ENCODE measurements at regions not wholly inside any gene's neighbourhood (a gene's known extent, or its start where the extent isn't known, plus 50 kb on each side); places are given as distances from the start of the nearest gene placed in this dataset.

DNA sequence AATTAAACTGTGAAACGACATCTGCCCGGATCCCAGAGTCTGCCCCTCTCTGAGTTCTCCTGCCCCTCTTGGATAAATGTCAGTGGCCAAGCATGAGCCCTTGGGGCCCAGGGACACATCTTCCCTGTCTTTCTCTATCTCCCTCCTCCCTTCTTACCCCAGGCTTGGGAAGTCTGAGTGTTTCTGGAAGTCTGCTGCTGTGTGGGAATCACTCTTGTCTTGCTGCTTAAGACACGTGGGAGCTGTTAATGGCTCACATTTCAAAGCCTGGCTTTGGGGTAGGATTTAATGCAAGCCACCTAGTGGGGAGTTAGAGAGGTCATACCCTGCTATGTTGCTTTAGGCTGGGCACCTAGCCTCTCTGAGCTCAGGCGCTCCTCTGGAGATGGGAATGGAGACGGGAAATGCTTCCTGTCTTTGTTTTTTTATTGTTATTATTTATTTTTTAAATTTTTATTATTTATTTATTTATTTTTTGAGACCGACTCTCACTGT, 218.5 kb upstream of the CIBAR2 start:
- TF ChIP-seq SIN3A (IDR thresholded peaks at IDR 0.05; ENCODE audit: borderline replicate concordance, insufficient read depth, low read length) (no peak), FOXP2 (optimal IDR thresholded peaks at IDR 0.05; ENCODE audit: borderline replicate concordance, extremely low read depth, extremely low read length, insufficient read depth) (no peak), POLR2AphosphoS5 (IDR thresholded peaks at IDR 0.05; ENCODE audit: low read depth, low read length) (no peak), TAF1 (IDR thresholded peaks at IDR 0.05; ENCODE audit: borderline replicate concordance, insufficient read depth, low read length) (no peak)

DNA sequence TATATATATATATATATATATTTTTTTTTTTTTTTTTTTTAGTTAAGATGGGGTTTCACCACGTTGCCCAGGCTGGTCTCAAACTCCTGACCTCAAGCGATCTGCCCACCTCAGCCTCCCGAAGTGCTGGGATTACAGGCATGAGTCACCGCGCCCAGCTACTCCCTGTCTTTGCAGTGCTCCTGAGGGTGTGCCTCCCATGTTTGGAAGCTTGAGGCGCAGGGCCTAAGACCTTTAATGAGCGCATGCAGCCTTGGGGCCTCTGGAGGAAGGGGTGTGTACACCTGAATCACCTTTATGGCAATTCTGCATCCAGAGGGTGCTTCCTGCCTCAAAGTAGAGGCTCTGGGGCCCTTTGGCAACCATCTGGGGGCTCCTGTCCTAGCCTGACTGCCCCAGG, 219.4 kb upstream of the CIBAR2 start:
- TF ChIP-seq SIN3A (IDR thresholded peaks at IDR 0.05; ENCODE audit: borderline replicate concordance, insufficient read depth, low read length) (no peak), TAF1 (IDR thresholded peaks at IDR 0.05; ENCODE audit: borderline replicate concordance, insufficient read depth, low read length) (no peak), FOXP2 (optimal IDR thresholded peaks at IDR 0.05; ENCODE audit: borderline replicate concordance, extremely low read depth, extremely low read length, insufficient read depth) (no peak), POLR2AphosphoS5 (IDR thresholded peaks at IDR 0.05; ENCODE audit: low read depth, low read length) (no peak)
- TF ChIP-seq, protein P1, sequence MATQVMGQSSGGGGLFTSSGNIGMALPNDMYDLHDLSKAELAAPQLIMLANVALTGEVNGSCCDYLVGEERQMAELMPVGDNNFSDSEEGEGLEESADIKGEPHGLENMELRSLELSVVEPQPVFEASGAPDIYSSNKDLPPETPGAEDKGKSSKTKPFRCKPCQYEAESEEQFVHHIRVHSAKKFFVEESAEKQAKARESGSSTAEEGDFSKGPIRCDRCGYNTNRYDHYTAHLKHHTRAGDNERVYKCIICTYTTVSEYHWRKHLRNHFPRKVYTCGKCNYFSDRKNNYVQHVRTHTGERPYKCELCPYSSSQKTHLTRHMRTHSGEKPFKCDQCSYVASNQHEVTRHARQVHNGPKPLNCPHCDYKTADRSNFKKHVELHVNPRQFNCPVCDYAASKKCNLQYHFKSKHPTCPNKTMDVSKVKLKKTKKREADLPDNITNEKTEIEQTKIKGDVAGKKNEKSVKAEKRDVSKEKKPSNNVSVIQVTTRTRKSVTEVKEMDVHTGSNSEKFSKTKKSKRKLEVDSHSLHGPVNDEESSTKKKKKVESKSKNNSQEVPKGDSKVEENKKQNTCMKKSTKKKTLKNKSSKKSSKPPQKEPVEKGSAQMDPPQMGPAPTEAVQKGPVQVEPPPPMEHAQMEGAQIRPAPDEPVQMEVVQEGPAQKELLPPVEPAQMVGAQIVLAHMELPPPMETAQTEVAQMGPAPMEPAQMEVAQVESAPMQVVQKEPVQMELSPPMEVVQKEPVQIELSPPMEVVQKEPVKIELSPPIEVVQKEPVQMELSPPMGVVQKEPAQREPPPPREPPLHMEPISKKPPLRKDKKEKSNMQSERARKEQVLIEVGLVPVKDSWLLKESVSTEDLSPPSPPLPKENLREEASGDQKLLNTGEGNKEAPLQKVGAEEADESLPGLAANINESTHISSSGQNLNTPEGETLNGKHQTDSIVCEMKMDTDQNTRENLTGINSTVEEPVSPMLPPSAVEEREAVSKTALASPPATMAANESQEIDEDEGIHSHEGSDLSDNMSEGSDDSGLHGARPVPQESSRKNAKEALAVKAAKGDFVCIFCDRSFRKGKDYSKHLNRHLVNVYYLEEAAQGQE (IDR thresholded peaks at IDR 0.05; ENCODE audit: insufficient read depth in 1 of 2, low read depth in 2 of 2, low read length in 2 of 2): no peak

DNA sequence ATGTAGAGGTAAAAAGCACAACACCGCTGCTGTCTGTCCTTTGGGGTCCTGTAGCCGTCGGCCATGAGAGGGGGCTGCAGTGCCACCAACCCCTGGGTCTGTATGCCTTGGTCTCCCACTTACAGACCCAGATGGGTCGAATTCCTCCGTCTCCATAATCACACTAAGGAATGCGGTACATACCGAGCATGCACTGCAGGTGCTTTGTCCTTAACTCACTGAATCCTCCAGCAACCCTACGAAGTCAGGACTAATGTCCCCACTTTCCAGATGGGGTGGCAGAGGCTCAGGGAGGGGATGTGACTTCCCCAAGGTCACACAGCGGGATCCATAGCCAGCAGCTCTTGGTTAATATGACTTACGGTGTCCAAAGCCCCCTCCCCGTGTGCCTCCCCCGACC, 219.9 kb upstream of the CIBAR2 start:
- no peak for TF ChIP-seq TAF1 (IDR thresholded peaks at IDR 0.05; ENCODE audit: borderline replicate concordance, insufficient read depth, low read length)
- TF ChIP-seq FOXP2 (optimal IDR thresholded peaks at IDR 0.05; ENCODE audit: borderline replicate concordance, extremely low read depth, extremely low read length, insufficient read depth): no peak
- TF ChIP-seq, protein P1 (IDR thresholded peaks at IDR 0.05; ENCODE audit: insufficient read depth in 1 of 2, low read depth in 2 of 2, low read length in 2 of 2): no peak
- TF ChIP-seq POLR2AphosphoS5 (IDR thresholded peaks at IDR 0.05; ENCODE audit: low read depth, low read length): no peak
- no peak for TF ChIP-seq SIN3A (IDR thresholded peaks at IDR 0.05; ENCODE audit: borderline replicate concordance, insufficient read depth, low read length)

DNA sequence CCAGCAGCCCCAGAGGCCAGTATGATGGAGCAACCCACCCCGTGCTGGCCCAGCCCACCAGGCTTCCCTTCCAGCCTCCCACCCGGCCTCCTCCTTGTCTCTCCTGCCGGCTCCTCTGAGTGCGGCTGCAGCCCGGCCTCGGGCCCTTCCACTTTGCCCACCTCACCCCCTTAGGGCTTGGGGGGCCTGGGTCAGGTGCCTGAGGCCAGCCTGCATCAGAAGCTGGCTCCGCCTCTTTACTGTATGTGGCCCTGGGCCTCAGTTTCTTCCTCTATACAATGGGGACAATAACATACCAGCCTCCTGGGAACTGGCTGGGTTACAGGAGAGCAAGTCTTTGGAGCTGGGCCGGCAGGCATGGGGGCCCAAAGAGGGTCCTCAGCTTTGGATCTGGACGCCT, 221.1 kb upstream of the CIBAR2 start:
- TF ChIP-seq TAF1 (IDR thresholded peaks at IDR 0.05; ENCODE audit: borderline replicate concordance, insufficient read depth, low read length) (no peak), FOXP2 (optimal IDR thresholded peaks at IDR 0.05; ENCODE audit: borderline replicate concordance, extremely low read depth, extremely low read length, insufficient read depth) (no peak), POLR2AphosphoS5 (IDR thresholded peaks at IDR 0.05; ENCODE audit: low read depth, low read length) (no peak)

DNA sequence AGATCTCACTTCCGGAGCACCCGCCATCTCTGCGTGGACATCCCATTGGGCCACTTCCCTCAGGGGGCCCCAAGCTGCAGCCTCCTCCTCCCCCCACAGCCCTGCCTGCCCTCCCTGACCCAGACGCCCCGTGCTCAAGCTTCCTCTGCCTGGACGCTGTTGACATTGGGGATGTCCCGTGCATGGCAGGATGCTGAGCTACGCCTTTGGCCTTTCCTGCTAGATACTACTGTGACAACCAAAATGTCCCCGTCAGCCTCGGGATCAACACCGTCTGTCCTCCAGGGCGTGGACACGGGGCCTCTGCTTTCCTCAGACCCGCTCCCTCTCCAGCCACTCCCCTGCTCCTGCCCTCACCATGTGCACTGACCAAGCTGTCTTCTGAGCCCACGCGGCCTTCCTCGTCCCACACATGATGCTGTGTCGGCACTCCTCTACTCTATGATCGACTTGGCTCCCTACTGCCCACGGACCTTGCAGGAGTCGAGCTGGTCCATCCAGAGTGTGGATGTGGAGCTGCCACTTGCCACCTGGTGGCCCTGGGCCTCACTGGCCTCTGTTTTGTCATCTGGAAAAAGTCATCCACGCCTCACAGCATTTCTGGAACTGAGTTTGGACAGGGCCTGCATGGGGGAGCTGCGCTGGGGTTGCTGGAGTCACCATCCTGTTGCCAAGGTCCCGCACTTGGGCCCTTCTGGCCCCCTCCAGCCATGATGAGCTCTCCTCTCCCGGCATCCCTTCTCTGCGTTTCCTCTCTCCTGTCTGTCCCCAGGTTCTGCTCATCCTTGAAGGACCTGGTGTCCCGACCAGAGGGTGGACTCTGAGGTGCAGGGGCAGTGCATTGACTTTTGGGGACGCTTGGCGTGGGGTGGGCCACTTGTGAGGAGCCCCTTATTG, 221.7 kb upstream of the CIBAR2 start:
- TF ChIP-seq SIN3A (IDR thresholded peaks at IDR 0.05; ENCODE audit: borderline replicate concordance, insufficient read depth, low read length) (no peak), FOXP2 (optimal IDR thresholded peaks at IDR 0.05; ENCODE audit: borderline replicate concordance, extremely low read depth, extremely low read length, insufficient read depth) (peak; percentile 41)

DNA sequence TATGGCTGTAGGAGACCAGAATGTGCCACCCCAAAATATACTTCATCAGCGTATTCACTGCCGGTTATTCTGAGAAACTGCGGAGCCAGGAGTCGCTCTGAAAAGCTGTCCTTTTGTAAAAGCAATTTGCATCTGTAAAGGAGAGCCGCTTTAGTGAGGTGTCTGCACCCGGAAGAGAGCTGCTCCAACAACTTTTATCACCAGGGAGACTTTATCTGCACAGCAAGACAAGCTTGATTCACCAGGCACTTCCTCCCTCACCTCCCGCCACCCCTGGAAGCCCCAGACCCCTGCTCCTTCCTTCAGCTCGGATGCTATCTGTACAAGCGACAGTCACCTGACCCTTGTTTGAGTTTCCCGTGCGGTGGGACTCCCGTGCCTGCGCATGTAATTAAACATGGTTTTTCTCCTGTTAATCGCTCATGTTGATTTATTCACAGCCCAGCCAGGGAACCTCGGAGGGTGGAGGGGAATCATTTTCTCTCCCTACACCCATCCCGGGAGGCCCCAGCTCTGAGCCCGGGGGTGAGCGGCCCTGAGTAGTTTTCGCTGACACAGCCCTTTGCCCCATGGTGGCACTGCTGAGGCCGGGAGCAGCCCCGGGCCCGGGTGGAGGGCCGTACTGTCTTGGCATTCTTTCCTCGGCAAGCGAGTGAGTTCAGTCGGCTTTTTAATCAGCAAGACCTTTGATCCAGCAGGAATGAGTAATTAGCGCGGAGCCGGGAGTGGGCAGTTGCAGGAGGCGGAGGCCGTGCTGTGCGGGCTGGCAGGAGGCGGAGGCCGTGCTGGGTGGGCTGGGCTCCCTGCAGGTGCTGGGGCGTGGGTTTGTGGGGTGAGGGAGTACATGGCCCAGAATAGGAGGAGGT, 222.7 kb upstream of the CIBAR2 start:
- no peak for TF ChIP-seq FOXP2 (optimal IDR thresholded peaks at IDR 0.05; ENCODE audit: borderline replicate concordance, extremely low read depth, extremely low read length, insufficient read depth)
